ENCODE measurements at regions not wholly inside any gene's neighbourhood (a gene's known extent, or its start where the extent isn't known, plus 50 kb on each side); places are given as distances from the start of the nearest gene placed in this dataset.
"Not testable (repeated sequence)": the region's sequence is repeated elsewhere in the genome, so short reads cannot be mapped to it uniquely, and the experiment has no call there.

DNA sequence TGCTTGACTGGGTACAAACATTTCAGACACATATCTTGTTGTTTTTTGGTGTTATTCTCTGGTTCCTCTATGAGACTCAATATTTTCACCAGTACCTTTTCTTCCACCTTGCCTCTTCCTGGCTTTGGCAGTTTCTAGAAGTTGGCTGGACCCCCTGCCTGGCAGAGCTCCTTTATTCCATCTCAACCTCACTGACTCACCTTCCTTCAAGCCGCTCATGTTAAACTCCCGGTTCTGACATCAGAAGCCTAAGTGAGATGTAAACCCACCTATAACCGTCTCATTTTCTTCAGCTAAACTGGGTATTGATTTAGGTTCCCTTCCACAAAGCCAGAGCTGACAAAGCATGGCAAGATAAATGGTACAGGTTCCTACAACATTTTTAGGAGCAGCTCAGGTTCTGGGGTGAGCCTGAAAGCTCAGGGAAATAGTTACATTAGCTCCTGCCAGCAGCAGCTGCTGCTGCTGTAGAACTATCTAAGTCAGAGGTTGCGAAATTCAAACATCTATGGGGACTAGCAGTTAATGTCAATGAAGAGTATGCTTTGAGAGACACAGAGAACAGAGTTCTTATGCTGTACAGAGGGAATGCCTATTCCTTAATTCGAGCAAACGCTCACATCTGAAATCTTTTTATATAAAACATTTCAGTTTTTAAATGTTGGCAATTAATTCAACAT is 197.1 kb upstream of the NR3C1 start:
- H3K27ac ChIP-seq: no peak overlapping the region
- no peak overlapping the region for H3K4me3 ChIP-seq

DNA sequence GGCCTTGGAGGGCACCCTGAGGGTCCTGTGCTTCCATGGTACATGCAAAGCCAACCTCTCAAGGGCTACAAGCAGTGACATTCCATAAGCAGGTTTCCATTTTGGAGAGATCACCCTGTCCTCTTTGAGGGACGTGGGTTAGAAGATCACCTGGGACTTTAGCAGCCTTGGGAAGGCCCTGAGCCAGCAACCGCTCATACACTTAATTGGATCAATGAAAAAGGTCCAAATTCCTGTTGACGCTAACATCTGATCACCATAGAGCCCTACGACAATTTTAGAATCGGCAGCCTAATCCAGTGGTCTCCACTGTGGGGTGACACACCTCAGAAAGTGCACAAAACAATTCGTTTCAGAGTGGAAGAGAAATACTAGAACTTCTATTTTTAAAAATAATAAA is 196.0 kb upstream of the NR3C1 start:
- Histone ChIP-seq H3K27ac (no peak overlapping the region), H3K4me3 (no peak overlapping the region)

DNA sequence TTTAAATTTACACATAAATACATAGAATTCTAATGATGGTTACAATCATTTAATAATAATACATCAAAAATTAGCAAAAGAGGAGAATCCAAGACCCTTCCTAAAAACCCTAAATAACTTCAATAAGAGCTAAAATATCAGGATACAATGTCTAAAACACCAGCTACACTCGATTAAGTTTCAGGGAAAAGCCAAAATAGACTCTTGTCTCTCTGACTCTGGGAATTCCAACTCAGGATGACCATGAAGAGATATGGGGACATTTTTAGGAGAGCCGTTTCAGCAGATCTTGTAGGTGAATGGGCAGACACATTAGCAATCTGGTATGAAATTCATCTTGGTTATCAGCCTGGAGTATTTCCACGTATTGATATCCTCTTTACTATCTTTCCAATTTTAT is 193.3 kb upstream of the NR3C1 start:
- Histone ChIP-seq H3K27ac (no peak overlapping the region), H3K4me3 (no peak overlapping the region)

DNA sequence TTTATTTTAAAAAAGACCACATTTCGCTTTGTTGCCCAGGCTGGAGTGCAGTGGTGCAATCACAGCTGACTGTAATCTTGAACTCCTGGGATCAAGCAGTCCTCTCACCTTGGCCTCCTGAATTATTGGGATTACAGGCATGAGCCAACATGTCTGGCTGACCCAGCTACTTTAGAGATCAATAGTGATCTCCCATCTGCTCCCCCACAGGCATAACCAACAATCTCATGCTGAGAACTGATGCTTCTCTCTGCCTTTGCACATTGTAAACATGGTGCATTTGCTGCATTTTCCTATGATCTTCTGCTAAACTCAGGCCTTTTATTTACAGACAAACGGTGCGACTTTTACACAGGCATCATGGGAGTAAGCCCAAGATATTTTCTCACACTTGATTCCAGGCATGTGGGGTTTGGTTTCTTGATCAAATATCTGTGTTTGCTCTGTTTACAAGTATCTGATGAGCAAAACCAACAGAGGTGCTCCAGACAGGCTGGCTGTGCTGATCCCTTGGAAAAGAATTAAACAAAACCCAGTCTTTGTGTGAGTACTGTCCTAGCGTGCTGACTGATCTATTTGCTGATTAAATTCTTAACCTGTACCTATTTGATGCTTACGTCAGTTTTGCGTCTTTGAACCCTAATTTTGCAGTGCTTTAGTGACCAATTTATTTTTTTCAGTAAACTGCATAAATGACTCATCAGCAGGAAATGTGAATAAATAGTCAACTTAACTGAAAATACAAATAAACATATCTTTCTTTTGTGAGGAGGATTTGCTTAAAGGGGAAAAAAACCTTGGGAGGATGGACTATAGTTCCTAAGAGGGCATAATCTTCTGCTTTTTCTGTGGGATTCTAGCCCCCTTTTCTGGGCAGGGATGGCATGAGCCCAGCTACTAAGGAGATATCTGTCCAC is 191.7 kb upstream of the NR3C1 start:
- no peak overlapping the region for H3K27ac ChIP-seq
- no peak overlapping the region for H3K4me3 ChIP-seq

DNA sequence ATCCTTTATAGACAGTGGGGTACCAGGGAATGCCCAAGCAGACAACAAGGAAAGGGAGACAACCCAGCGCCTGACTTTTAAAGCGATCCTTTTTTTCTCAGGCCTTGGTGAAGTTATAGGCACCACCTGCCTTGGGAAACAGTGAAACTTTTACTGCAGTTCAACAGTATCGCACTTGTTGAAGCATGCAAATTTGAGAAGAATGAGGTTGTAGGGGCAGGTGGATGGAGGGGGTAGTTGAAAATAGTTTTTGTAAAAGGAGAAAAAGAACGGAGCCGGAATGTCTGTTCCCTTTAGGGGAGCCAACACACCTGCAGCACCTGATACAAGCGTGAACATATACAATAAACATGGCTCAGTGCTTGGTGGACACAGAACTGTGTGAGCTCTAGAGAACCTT is 190.2 kb upstream of the NR3C1 start:
- Histone ChIP-seq H3K4me3 (no peak overlapping the region), H3K27ac (no peak overlapping the region)

DNA sequence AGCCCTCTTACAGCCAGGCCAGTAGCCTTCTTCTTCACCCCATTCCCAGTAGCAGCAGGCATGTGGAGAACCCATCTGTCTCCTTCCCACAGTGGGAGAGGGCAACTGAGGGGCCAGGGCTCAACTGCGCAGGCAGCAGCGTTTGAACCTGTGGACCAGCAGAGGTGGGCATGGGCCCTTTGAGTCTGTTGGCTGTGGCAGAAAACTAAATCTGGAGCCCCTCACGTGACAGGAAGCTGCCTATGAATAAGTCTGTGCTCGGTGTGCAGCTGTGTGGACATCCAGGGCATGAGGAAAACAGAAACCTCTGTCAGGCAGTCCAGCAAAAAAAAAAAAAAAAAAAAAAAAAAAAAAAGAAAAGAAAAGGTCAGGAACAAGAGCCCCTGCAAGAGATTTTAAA is 189.2 kb upstream of the NR3C1 start:
- Histone ChIP-seq H3K4me3 (no peak overlapping the region), H3K27ac (no peak overlapping the region)

DNA sequence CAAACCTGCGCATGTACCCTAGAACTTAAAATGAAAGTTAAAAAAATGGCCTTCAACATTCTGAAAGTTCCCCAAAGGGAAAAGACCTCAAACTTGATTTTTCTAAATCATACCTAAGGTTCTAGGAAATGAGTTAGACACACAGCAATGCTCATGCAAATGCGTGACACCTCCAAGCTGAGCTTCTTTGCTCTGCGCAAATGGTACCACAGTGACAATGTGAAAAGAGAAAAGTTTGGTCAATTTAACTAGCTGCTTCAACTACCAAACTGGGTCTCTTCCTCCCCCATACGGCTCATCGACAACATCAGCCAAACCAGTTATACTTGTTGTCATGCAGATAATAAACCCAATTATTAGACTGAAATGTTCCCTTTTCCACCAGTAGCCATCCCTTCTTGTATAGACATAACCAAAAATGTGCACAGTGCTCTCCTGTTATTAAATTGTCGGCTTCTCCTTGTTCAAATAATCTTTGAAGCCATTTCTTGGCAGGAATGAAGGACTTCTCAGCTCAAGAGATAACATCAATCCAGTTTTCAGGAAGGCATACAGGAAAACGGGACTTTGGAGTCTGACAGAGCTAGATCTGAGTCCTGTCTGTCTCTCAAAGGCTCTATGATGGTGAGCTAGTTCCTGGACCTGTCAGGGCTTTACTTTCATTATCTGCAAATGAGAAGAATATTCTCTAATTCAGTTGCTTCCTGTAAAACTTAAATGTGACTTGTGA is 185.6 kb upstream of the NR3C1 start:
- Histone ChIP-seq H3K4me3 (no peak overlapping the region), H3K27ac (no peak overlapping the region)

DNA sequence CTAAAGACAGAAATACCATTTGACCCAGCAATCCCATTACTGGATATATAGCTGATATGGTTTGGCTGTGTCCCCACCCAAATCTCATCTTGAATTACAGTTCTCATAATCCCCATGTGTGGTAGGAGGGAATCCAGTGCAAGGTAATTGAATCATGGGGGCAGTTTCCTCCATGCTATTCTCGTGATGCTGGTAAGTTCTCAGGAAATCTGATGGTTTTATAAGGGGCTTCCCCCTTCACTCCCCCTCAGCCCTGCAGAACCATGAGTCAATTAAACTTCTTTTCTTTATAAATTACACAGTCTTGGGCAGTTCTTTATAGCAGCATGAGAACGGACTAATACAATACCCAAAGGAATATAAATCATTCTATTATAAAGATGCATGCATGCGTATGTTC is 184.6 kb upstream of the NR3C1 start:
- H3K27ac ChIP-seq, H3K4me3 ChIP-seq: not testable (repeated sequence)

DNA sequence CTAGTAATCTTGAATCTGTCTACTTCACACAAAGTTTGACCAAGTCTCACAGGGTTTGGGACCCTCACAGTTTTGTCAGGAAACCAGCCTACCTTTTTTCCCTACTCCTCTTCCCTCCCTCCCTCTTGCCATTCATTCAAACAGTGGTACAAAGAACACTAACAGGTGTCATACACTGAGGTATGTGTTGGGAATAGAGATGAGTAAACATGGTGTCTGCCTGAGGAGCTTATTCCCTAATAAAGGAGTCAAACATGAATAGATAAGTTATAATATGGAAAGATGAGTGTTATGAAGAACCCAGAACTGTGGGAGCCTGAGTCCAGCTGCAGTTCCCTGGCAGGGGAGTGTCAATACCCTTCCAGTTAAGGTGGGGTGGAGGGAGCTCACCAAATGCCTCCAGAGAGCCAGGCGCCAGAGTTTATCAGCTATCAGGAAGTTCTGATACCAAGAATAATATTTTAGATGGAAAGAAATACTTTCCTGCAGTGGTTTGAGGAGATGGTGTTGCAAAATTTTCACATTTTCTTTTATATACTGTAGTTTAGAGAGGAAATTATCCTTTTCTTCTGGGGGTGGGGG is 183.4 kb upstream of the NR3C1 start:
- H3K4me3 ChIP-seq: no peak overlapping the region
- H3K27ac ChIP-seq: no peak overlapping the region

DNA sequence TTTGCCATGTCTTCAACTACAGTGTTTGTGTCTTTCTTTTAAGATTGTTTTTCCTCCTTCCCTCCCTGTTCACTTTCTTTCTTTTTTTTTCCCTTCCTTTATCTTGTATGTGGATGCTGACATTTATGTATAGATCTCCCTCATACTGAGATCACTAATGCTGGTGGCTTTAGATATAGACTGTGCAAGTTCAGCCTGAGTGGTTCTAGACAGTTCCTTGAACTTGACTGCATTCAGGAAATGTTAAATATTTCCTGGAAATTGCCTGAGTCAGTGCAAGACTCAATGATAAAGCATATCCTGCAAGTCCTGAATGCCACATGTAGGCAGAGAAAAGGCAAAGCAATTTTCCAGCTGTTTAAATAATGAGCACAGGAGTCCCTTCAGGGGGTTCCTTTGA is 182.5 kb upstream of the NR3C1 start:
- Histone ChIP-seq H3K27ac (no peak overlapping the region), H3K4me3 (no peak overlapping the region)

DNA sequence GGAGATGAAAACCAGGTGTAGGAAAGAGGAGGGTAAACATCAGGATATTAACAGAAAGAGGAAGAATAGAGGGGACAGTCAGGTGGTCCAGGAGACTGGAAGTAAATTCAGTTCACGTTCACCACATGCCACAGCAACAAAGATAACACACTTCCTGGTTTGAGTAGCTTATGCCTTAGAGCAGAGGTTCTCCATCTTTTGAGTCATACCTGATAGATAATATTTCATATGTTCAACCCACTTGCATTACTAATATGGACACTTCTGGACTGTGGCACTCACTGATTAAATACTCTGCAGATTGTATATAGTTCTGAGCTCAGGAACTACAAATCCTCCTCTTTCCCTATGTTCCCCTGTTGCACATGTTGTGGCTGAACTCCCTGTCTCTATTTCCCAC is 179.9 kb upstream of the NR3C1 start:
- H3K4me3 ChIP-seq: no peak overlapping the region
- H3K27ac ChIP-seq: no peak overlapping the region

DNA sequence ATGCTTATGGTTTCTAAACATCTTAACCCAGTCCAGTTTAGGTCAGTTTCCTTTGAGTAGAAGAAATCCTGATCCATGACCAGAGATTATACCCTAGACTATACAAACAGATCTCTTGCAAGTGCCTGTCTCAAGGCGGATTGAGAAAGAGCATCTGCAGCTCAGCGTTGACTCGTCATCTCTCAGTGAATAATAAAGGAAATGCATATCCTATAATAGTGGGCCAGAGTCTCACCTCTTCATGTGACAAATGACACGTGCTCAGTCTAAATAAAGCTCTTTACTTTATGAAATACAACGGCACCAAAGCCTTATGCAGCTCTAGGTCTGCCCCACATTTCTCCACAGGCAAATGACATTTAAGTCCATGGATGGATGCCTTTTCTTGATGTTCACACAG is 179.4 kb upstream of the NR3C1 start:
- Histone ChIP-seq H3K4me3 (no peak overlapping the region), H3K27ac (no peak overlapping the region)

DNA sequence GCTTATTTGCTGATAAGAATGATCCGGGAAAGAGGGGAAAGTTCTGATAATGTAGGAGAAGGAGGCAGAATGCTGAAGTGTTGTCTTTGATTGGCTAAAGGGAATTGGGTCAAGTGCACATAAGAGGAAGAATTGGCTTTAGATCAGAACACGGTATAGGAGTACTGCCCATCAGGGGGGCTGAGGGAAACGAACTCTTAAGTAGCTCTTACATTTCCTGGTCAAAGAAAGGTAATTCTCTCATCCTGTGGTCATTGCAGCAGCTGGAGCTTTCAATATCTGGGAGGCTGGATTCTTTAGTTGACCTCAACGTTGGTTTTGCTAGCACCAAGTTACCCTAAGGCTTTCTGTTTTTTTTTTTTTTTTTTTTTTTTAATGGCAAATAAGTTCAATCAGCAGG is 178.7 kb upstream of the NR3C1 start:
- H3K4me3 ChIP-seq: no peak overlapping the region
- no peak overlapping the region for H3K27ac ChIP-seq

DNA sequence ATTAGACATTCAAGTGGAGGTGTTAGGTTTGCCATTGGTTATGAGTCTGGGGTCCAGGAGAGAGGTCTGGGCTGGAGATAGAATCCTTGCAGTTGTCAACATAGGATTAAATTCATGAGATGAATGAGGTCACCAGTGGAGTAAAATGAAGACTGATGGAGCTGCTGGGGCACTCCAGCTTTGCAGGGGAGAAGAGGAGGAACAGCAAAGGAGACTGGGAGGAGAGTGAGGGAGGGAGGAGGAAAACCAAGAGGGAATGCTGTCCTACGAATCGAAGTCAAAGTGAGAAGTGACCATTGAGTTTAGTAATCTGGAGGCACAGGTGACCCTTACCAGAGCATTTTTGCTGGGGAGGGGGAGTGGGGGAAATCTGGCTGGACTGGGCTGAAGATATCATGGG is 178.2 kb upstream of the NR3C1 start:
- Histone ChIP-seq H3K27ac (no peak overlapping the region), H3K4me3 (no peak overlapping the region)

DNA sequence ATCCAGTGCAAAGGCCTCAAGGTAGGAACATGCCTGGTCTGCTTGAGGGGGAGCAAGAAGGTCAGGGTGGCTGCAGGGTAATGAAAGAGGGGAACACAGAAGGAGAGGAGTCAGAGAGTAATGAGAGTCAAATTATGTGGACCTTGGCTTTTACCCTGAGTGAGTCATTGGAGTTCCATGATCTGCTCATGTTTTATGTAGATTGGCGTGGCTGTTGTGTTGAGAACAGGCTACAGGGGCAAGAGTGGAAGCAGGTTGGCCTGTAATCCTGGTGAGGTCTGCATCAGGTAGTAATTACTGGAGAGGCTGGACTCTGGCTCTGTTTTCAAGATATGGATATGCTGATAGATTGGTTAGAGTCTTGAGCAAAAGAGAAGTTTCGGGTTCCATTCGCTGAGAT is 177.7 kb upstream of the NR3C1 start:
- no peak overlapping the region for H3K27ac ChIP-seq
- H3K4me3 ChIP-seq: no peak overlapping the region

DNA sequence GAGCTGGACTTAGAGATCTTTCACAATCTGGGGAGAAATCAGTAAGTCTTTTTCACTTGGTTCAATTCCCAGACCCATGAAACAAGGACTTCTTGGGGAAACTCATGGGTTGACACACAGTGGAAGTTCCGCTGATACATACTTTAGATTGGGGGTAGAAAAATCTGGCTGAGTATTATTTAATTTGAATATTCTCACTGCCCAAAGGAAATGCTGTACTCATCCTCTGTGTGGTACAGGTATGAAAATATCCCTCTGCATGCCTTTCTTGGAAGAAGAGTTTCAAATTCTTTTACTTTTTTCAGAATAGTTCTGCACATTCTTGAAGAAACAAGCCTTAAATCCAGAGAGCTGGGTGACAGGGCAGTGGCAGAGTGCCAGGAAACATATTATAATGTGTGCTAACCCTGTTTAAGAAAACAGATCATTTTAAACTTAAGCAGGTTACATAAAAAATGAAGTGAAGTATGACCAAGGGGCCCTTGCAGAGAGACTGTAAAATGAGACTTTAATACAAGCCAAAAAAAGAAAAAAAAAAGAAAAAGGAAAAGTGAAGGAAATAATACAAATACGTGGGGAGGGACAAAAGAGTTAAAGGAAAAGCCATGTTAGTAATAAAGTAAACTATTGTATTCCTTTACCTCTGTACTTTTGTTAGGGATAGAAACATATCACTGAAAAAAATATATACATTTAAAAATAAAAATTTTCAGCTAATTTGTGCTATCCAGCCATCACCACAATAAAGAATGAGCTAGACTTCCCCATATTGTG is 173.4 kb upstream of the NR3C1 start:
- H3K4me3 ChIP-seq: no peak overlapping the region
- H3K27ac ChIP-seq: no peak overlapping the region

DNA sequence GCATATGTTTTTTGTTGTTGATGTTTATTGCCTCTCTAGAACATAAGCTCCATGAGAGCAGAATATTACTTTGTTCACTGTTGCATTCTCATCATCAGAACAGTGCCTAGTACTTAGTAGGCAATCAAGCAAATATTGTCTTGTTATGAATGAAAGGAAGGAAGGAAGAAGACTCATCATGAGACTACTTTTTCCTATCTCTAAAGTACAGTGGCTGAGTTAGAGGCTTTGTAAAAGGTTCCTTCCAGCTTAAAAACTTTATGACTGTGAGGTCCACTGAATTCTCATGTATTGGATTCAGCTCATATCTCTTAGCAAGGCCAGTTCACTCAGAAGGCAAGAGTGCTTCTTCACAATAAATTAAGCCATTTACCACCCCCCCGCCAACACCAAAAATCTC is 171.8 kb upstream of the NR3C1 start:
- no peak overlapping the region for H3K27ac ChIP-seq
- H3K4me3 ChIP-seq: no peak overlapping the region

DNA sequence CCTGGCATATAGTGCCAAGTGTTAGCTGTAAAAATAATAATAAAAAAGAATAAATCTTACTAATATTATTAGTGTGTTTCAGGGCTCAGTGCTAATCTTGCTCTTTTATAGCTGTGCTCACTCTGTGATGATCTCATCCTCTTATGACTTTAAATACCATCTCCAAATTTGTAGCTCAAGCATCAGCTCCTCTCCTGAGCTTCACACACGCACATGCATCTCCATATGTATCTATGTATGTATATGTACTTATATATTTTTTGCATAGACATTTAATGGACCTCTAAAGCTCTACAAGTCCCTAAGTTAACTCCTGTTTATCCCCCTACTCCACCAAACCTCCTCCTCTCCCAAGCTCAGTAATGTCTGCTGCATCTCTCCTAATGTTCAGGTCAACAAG is 170.8 kb upstream of the NR3C1 start:
- H3K27ac ChIP-seq: no peak overlapping the region

DNA sequence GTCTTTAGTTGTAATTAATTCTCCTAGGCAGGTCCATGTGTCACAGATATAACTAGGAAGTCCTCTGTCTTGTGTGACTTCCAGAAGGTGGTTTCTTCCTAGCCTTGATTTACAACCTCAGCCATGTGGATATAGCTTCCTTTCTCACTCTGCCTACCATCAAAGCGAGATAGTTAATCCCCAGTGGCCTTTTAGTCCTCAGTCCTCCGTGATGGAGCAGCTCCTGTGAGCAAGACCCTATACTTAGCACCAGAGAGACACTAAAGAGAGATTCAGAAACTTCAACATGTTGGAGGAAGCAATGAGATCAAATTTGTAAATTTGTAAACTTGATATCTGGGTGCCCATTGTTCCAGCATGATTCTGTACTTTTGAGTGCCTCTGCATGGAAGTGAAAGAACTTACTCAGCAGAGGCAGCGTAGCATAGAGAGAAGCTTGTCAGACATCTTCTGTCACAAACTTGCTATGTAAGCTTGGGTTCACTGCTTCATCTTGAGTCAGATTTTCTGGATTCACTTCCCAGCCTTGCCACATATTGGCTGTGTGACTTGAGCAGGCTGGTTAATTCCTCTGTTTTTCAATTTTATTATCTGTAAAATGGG is 170.2 kb upstream of the NR3C1 start:
- no peak overlapping the region for H3K27ac ChIP-seq
- no peak overlapping the region for H3K4me3 ChIP-seq

More for the DNA sequence above, 170.8 kb upstream of the NR3C1 start:
- H3K4me3 ChIP-seq: no peak overlapping the region

All from skin epidermis (tissue), 12 donors.